ENCODE measurements at regions not wholly inside any gene's neighbourhood (a gene's known extent, or its start where the extent isn't known, plus 50 kb on each side); places are given as distances from the start of the nearest gene placed in this dataset.

DNA sequence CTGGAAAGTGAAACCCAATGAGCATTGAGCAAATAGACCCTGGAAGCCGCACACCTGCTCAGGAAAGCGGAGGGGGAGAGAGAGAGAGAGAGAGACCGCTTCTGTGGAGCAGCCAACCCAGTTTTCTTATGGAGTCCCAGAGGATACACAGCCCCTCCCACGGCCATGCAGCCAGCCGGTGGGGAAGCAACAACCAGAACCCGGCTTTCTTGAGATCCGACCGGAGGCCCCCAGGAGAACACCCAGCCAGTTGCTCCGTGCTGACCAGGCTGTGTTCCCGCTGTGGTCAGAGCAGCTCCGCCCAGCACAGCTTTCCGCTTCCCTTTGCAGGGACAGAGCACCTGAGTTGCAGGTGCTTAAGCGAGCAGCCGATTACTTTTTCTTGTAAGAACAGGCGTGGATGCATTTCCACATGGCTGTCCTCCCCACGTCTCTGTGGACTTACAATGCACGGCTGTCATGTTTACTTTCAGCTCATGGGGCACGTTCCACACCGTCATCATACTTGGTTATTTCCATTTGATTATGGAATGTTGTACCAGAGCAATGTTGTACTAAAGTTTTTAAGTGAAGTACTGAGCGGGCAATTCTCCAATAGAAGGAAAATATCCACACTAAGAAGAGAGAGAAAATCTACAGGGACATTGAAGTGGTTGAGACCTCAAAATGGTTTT lies 381.9 kb downstream of the THBS2 start:
- TF ChIP-seq FOXM1 (IDR thresholded peaks at IDR 0.05; ENCODE audit: borderline replicate concordance, low read depth), result no peak
- no peak for TF ChIP-seq EP300 (IDR thresholded peaks at IDR 0.05; ENCODE audit: borderline replicate concordance)
- TF ChIP-seq EGR1 (IDR thresholded peaks at IDR 0.05), result no peak
- no peak for TF ChIP-seq TAF1 (IDR thresholded peaks at IDR 0.05; ENCODE audit: low read depth)
- no peak for TF ChIP-seq TEAD4 (IDR thresholded peaks at IDR 0.05)
- TF ChIP-seq REST (IDR thresholded peaks at IDR 0.05; ENCODE audit: low read depth), result no peak
- TF ChIP-seq, protein P1, sequence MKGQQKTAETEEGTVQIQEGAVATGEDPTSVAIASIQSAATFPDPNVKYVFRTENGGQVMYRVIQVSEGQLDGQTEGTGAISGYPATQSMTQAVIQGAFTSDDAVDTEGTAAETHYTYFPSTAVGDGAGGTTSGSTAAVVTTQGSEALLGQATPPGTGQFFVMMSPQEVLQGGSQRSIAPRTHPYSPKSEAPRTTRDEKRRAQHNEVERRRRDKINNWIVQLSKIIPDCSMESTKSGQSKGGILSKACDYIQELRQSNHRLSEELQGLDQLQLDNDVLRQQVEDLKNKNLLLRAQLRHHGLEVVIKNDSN (IDR thresholded peaks at IDR 0.05), result no peak

DNA sequence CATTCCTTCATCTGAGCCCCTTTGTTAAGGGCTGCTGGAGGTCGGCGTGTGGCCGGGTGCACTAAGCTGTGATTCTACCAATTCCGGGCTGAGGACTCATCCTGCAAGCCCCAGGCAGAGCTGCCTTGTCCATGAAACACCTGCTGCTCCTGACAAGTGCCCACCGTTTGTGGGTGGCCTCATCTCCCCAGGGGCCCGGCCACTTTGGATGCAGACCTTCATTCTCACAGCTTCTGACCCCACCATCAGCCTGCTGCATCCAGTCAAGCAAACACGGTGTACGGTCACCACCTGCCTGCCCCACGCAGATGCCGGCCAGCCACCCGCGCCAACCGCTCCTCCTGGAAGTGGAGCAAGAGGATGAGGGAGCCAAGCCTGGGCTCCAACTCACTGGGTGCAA lies 382.7 kb downstream of the THBS2 start:
- TF ChIP-seq NFIC (IDR thresholded peaks at IDR 0.05), result no peak
- no peak for TF ChIP-seq MAX (IDR thresholded peaks at IDR 0.05)
- no peak for TF ChIP-seq EP300 (IDR thresholded peaks at IDR 0.05; ENCODE audit: borderline replicate concordance)
- no peak for TF ChIP-seq REST (IDR thresholded peaks at IDR 0.05; ENCODE audit: low read depth)
- no peak for TF ChIP-seq RAD21 (IDR thresholded peaks at IDR 0.05; ENCODE audit: low read depth)
- no peak for TF ChIP-seq CEBPB (IDR thresholded peaks at IDR 0.05)

DNA sequence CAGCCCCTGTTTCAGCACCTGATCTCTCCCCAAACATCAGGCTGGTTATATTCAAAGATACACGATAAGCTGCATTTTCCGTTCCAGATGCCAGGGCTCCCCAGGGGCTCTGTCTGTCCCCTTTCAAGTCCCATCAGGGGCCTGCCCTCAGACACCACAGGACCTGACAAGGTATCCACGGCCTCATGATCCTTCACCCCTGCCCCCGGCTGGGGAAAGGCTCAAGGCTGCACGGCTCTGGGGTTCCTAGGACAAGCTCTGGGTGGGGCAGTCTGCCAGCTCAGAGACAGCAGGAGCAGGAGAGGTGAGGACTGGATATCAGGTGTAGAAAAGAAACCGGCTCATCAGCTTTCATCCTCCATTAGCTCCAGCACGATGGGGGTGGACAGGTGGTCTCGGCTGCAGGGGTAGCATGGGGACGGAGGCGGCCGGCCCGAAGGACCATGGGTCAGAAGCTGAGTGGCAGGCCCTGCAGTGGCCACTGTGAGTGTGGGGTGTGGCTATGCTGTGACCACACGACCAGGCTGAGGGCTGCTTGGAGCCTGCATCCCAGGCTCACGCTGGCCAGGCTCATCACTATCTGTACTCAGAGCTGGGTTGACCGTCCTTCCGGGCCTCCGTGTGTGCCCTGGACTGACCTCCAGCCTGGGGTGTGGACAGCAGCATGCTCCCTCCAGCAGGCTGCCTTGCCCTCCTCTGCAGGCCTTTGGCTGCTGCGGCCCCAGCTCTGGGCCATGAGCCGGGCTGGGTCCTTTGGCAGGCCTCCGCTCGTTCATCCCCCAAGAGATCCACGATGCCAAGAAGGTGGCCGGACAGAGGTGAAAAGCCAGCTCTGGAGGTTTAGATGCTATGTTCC lies 386.2 kb downstream of the THBS2 start:
- TF ChIP-seq TEAD4 (IDR thresholded peaks at IDR 0.05) (no peak), YY1 (IDR thresholded peaks at IDR 0.05; ENCODE audit: low read depth) (no peak), NFIC (IDR thresholded peaks at IDR 0.05) (no peak), REST (IDR thresholded peaks at IDR 0.05; ENCODE audit: low read depth) (no peak), RAD21 (IDR thresholded peaks at IDR 0.05; ENCODE audit: low read depth) (no peak), TCF12 (IDR thresholded peaks at IDR 0.05; ENCODE audit: low read depth) (no peak), MAX (IDR thresholded peaks at IDR 0.05) (no peak), CEBPB (IDR thresholded peaks at IDR 0.05) (no peak), FOXM1 (IDR thresholded peaks at IDR 0.05; ENCODE audit: borderline replicate concordance, low read depth) (no peak), TAF1 (IDR thresholded peaks at IDR 0.05; ENCODE audit: low read depth) (no peak), CREB1 (IDR thresholded peaks at IDR 0.05; ENCODE audit: low read depth) (no peak), ZBTB7A (IDR thresholded peaks at IDR 0.05; ENCODE audit: low read depth) (no peak), EP300 (IDR thresholded peaks at IDR 0.05; ENCODE audit: borderline replicate concordance) (no peak), EGR1 (IDR thresholded peaks at IDR 0.05) (no peak)
- TF ChIP-seq, protein P1 (IDR thresholded peaks at IDR 0.05), result no peak

- TF ChIP-seq MAX (IDR thresholded peaks at IDR 0.05) (no peak), CEBPB (IDR thresholded peaks at IDR 0.05) (no peak), REST (IDR thresholded peaks at IDR 0.05; ENCODE audit: low read depth) (no peak), TAF1 (IDR thresholded peaks at IDR 0.05; ENCODE audit: low read depth) (no peak), TCF12 (IDR thresholded peaks at IDR 0.05; ENCODE audit: low read depth) (no peak), CREB1 (IDR thresholded peaks at IDR 0.05; ENCODE audit: low read depth) (no peak), YY1 (IDR thresholded peaks at IDR 0.05; ENCODE audit: low read depth) (no peak), EGR1 (IDR thresholded peaks at IDR 0.05) (no peak), TEAD4 (IDR thresholded peaks at IDR 0.05) (no peak), NFIC (IDR thresholded peaks at IDR 0.05) (no peak), ZBTB7A (IDR thresholded peaks at IDR 0.05; ENCODE audit: low read depth) (no peak), EP300 (IDR thresholded peaks at IDR 0.05; ENCODE audit: borderline replicate concordance) (no peak), FOXM1 (IDR thresholded peaks at IDR 0.05; ENCODE audit: borderline replicate concordance, low read depth) (no peak), RAD21 (IDR thresholded peaks at IDR 0.05; ENCODE audit: low read depth) (no peak)
- TF ChIP-seq, protein P1 (IDR thresholded peaks at IDR 0.05), result no peak
These were observed 387.1 kb downstream of the THBS2 start for GRCh38 chr6:168866534-168866933.
